Activated CD8-positive, alpha-beta T cell treated with anti-CD3 and anti-CD28 coated beads for 36 hours (primary cell): ENCODE measurements at regions not wholly inside any gene's neighbourhood (a gene's known extent, or its start where the extent isn't known, plus 50 kb on each side); places are given as distances from the start of the nearest gene placed in this dataset.

ENCODE experiments used
- ATAC-seq: fragments of 200-7000 bp; cut with Tn5 transposase; one replicate; pipeline ENCODE4 v1.10.0; 2021; ENCODE audit warnings: mild to moderate bottlenecking, moderate library complexity
- CTCF ChIA-PET: fragments of 350-600 bp; sonication (Branson Sonifier 250); formaldehyde crosslinking; loops from one replicate; lab custom pipeline; 2021; ENCODE audit warnings: antibody characterized with exemption; lab: Charles Lee
- POLR2A ChIA-PET: fragments of 350-600 bp; sonication (Branson Sonifier 250); formaldehyde crosslinking; loops from one replicate; lab custom pipeline; 2021; ENCODE audit warnings: antibody characterized with exemption; lab: Charles Lee
- DNase-seq: peaks from one replicate; pipeline ENCODE4 v3.0.0-alpha.2; 2020
- H3K27ac Mint-ChIP-seq: one replicate; pipeline ENCODE4 v1.8.0; 2021; ENCODE audit warnings: mild to moderate bottlenecking, mixed read lengths
- H3K27me3 Mint-ChIP-seq: one replicate; pipeline ENCODE4 v1.8.0; 2021; ENCODE audit warnings: mixed read lengths
- H3K36me3 Mint-ChIP-seq: one replicate; pipeline ENCODE4 v1.8.0; 2021; ENCODE audit warnings: low read depth, mixed read lengths
- H3K4me1 Mint-ChIP-seq: one replicate; pipeline ENCODE4 v1.8.0; 2021; ENCODE audit warnings: low read depth, mixed read lengths
- H3K4me3 Mint-ChIP-seq: one replicate; pipeline ENCODE4 v1.8.0; 2021; ENCODE audit warnings: mild to moderate bottlenecking, moderate library complexity, mixed read lengths
- H3K9me3 Mint-ChIP-seq: one replicate; pipeline ENCODE4 v1.8.0; 2021; ENCODE audit warnings: mixed read lengths
- intact Hi-C: fragments of 100-400 bp; cut with micrococcal nuclease; formaldehyde crosslinking; loops from one replicate; pipeline ENCODE4 v1.10.0; 2022
- TF ChIP-seq, protein P1 (sequence below): fragments of 200-600 bp; IDR thresholded peaks from one replicate; pipeline ENCODE4 v1.8.0; 2022; ENCODE audit warnings: antibody characterized with exemption, mild to moderate bottlenecking

DNA sequence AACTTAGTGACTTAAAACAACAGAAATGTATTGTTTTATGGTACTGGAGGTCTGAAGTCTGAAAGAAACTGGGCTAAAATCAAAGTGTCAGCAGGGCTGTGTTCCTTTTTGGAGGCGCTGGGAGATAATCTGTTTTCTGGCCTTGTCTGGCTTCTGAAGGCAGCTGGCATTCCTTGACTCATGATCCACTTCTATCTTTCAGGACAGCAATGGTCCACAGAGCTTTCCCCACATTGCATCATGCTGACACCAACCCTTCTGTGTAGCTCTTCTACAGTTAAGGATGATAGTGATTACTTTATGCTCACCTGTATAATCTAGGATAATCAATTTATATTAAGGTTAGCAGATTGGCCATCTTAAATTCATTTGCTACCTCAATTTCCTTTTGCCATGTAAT lies 392.1 kb downstream of the TDRD15 start:
- intact Hi-C loops = no loop called here
- no peak overlapping the region for H3K27ac Mint-ChIP-seq
- H3K9me3 Mint-ChIP-seq = peaks cover 14% of the 10 kb centered on the region
- ATAC-seq (no peak), DNase-seq (no peak)
- H3K4me3 Mint-ChIP-seq = no peak overlapping the region
- ChIA-PET POLR2A (no interaction called here), CTCF (no interaction called here)
- H3K4me1 Mint-ChIP-seq = no peaks in the 10 kb centered on the region
- H3K36me3 Mint-ChIP-seq = no peaks in the 10 kb centered on the region
- no peaks in the 10 kb centered on the region for H3K27me3 Mint-ChIP-seq
- TF ChIP-seq, protein P1, sequence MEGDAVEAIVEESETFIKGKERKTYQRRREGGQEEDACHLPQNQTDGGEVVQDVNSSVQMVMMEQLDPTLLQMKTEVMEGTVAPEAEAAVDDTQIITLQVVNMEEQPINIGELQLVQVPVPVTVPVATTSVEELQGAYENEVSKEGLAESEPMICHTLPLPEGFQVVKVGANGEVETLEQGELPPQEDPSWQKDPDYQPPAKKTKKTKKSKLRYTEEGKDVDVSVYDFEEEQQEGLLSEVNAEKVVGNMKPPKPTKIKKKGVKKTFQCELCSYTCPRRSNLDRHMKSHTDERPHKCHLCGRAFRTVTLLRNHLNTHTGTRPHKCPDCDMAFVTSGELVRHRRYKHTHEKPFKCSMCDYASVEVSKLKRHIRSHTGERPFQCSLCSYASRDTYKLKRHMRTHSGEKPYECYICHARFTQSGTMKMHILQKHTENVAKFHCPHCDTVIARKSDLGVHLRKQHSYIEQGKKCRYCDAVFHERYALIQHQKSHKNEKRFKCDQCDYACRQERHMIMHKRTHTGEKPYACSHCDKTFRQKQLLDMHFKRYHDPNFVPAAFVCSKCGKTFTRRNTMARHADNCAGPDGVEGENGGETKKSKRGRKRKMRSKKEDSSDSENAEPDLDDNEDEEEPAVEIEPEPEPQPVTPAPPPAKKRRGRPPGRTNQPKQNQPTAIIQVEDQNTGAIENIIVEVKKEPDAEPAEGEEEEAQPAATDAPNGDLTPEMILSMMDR = no peak

GRCh38 chr2:21519412-21519811 lies 395.6 kb downstream of the TDRD15 start:
- TF ChIP-seq, protein P1 = no peak
- POLR2A ChIA-PET = no interaction called here
- Mint-ChIP-seq H3K9me3 (peaks cover 11% of the 10 kb centered on the region), H3K4me3 (no peak overlapping the region), H3K36me3 (no peaks in the 10 kb centered on the region), H3K27me3 (no peaks in the 10 kb centered on the region), H3K27ac (no peak overlapping the region), H3K4me1 (no peaks in the 10 kb centered on the region)
- ATAC-seq (no peak), DNase-seq (no peak)
- CTCF ChIA-PET = no interaction called here
- intact Hi-C loops = no loop called here

- Mint-ChIP-seq H3K27ac (no peak overlapping the region), H3K4me1 (no peaks in the 10 kb centered on the region), H3K9me3 (peaks cover 12% of the 10 kb centered on the region), H3K4me3 (no peak overlapping the region), H3K27me3 (no peaks in the 10 kb centered on the region), H3K36me3 (no peaks in the 10 kb centered on the region)
- TF ChIP-seq, protein P1 = no peak
- intact Hi-C loops = no loop called here
- ATAC-seq (no peak), DNase-seq (no peak)
- ChIA-PET CTCF (no interaction called here), POLR2A (no interaction called here)
Observed at GRCh38 chr2:21519821-21520220, 396.1 kb downstream of the TDRD15 start.

DNA sequence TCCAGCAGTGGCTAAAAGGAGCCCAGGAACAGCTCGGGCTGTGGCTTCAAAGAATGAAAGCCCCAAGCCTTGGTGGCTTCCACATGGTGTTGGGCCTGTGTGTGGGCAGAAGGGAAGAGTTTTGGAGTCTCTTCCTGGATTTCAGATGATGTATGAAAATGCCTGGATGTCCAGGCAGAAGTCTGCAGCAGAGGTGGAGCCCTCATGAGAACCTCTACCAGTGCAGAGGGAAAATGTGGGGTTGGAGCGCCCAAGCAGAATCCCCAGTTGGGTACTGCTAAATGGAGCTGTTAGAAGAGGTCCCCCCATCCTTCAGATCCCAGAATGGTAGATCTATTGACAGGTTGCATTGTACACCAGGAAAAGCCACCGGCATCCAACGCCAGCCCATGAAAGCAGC lies 412.1 kb downstream of the TDRD15 start:
- intact Hi-C loops = no loop called here
- DNase-seq (no peak), ATAC-seq (no peak)
- TF ChIP-seq, protein P1 = no peak
- H3K4me3 Mint-ChIP-seq = no peak overlapping the region
- H3K27me3 Mint-ChIP-seq = no peaks in the 10 kb centered on the region
- no peak overlapping the region for H3K27ac Mint-ChIP-seq
- peaks cover 2% of the 10 kb centered on the region for H3K36me3 Mint-ChIP-seq
- peaks cover 16% of the 10 kb centered on the region for H3K9me3 Mint-ChIP-seq
- ChIA-PET POLR2A (no interaction called here), CTCF (no interaction called here)
- no peaks in the 10 kb centered on the region for H3K4me1 Mint-ChIP-seq

GRCh38 chr2:21539685-21540084 lies 415.9 kb downstream of the TDRD15 start:
- POLR2A ChIA-PET = no interaction called here
- DNase-seq (no peak), ATAC-seq (no peak)
- Mint-ChIP-seq H3K36me3 (peaks cover 2% of the 10 kb centered on the region), H3K27me3 (no peaks in the 10 kb centered on the region), H3K4me3 (no peak overlapping the region), H3K9me3 (peaks cover 15% of the 10 kb centered on the region), H3K4me1 (no peaks in the 10 kb centered on the region), H3K27ac (no peak overlapping the region)
- intact Hi-C loops = no loop called here
- TF ChIP-seq, protein P1 = no peak
- CTCF ChIA-PET = no interaction called here
